K562 (cell line): ENCODE measurements at regions not wholly inside any gene's neighbourhood (a gene's known extent, or its start where the extent isn't known, plus 50 kb on each side); places are given as distances from the start of the nearest gene placed in this dataset.

Source experiments
- ATAC-seq: fragments of 200-7000 bp; cut with Tn5 transposase; 3 replicates; pipeline ENCODE4 v1.9.1; 2020; ENCODE audit warnings: moderate library complexity
- BruUV-seq: library from RNA; stranded (reverse); fragments of 400-500 nt; replicated peaks from 2 replicates; lab custom pipeline; 2021; lab: Mats Ljungman, UMichigan
- CTCF ChIA-PET: fragments of 300-600 bp; formaldehyde crosslinking; extraction: SDS; loops from one replicate; lab custom pipeline; 2021; ENCODE audit warnings: low intra/inter-chr PET ratio; lab: Yijun Ruan, JAX
- POLR2A ChIA-PET: fragments of 300-600, 350-650 bp; sonication (Branson Sonifier 250); formaldehyde crosslinking; extraction: SDS; loops from one replicate; lab custom pipeline; 2021; ENCODE audit warnings: antibody characterized with exemption, inconsistent platforms; lab: Yijun Ruan, JAX
- DNase-seq, 4 experiments: peaks; one replicate each; pipeline versions ENCODE4 v3.0.0 to v3.0.0-alpha.2; 2011 to 2018; ENCODE audit warnings: low spot score in 3 of 4, mixed read lengths in 3 of 4; ENCODE audit errors: extremely low read depth in 1 of 4
- FAIRE-seq: peaks from 2 replicates; lab custom pipeline; 2011; peaks lifted over from hg19 to GRCh38; lab: Jason Lieb, UNC
- H2AFZ ChIP-seq: 2 replicates; pipeline ENCODE4 v1.6.0; 2011; ENCODE audit warnings: low read depth, low read length, control low read depth, inconsistent platforms
- H3K27ac ChIP-seq: fragments of 200-600 bp; 3 replicates; pipeline ENCODE4 v1.8.0; 2011; ENCODE audit warnings: low read depth, mild to moderate bottlenecking, control low read depth, inconsistent platforms, low read length, moderate library complexity, mixed read lengths; ENCODE audit errors: extremely low read depth
- H3K27me3 ChIP-seq, 2 experiments: fragments of 300-600 bp in 1 of 2; 2 replicates in 1 of 2; 3 replicates in 1 of 2; pipeline versions ENCODE4 v1.6.0 to v1.8.0; 2011; ENCODE audit warnings: inconsistent platforms in 2 of 2, low read length in 2 of 2, mild to moderate bottlenecking in 1 of 2, mixed read lengths in 1 of 2, moderate library complexity in 1 of 2; ENCODE audit not compliant: control insufficient read depth in 2 of 2, insufficient read depth in 2 of 2
- H3K36me3 ChIP-seq: fragments of 300-600 bp; 3 replicates; pipeline ENCODE4 v1.8.0; 2011; ENCODE audit warnings: mild to moderate bottlenecking, low read length, inconsistent platforms; ENCODE audit not compliant: control insufficient read depth, insufficient read depth
- H3K4me1 ChIP-seq, 2 experiments: fragments of 200-600 bp in 1 of 2; replicated peaks in 1 of 2; 2 replicates in 1 of 2; 3 replicates in 1 of 2; pipeline versions ENCODE4 v1.5.1 to v1.8.0; 2011; ENCODE audit warnings: inconsistent platforms in 2 of 2, low read length in 2 of 2, mild to moderate bottlenecking in 1 of 2, mixed read lengths in 1 of 2, moderate library complexity in 1 of 2; ENCODE audit not compliant: control insufficient read depth in 2 of 2, insufficient read depth in 2 of 2
- H3K4me2 ChIP-seq: 2 replicates; pipeline ENCODE4 v1.6.1; 2011; ENCODE audit warnings: low read length, control low read depth, inconsistent platforms, mixed read lengths; ENCODE audit not compliant: insufficient read depth
- H3K4me3 ChIP-seq: fragments of 200-600 bp; sonication (generic), shearing (Covaris generic); 2 replicates; pipeline ENCODE4 v1.5.1; 2016; ENCODE audit warnings: control low read depth, inconsistent platforms
- H3K79me2 ChIP-seq: fragments of 200-600 bp; 3 replicates; pipeline ENCODE4 v1.8.0; 2011; ENCODE audit warnings: low read length, inconsistent platforms; ENCODE audit not compliant: control insufficient read depth, insufficient read depth
- H3K9ac ChIP-seq, 2 experiments: 2 replicates each; pipeline versions ENCODE4 v1.6.0 to v1.6.1; 2011; ENCODE audit warnings: low read depth in 2 of 2, low read length in 2 of 2, control low read depth in 1 of 2, inconsistent platforms in 1 of 2, mild to moderate bottlenecking in 1 of 2, mixed read lengths in 1 of 2; ENCODE audit not compliant: insufficient read depth in 1 of 2
- H3K9me1 ChIP-seq: one replicate; pipeline ENCODE4 v1.6.0; 2011; ENCODE audit warnings: inconsistent platforms, mild to moderate bottlenecking, low read length, moderate library complexity; ENCODE audit not compliant: control insufficient read depth, insufficient read depth
- H3K9me3 ChIP-seq: replicated peaks from 2 replicates; pipeline ENCODE4 v1.5.1; 2011; ENCODE audit warnings: low read depth, low read length, inconsistent platforms; ENCODE audit not compliant: control insufficient read depth, insufficient read depth
- H4K20me1 ChIP-seq: replicated peaks from 2 replicates; pipeline ENCODE4 v1.6.1; 2011; ENCODE audit warnings: low read length, inconsistent platforms, mixed read lengths; ENCODE audit not compliant: control insufficient read depth, insufficient read depth
- CAMTA2 ChIP-seq: fragments of 250-450 bp; sonication (Bioruptor Pico); conservative IDR thresholded peaks from 2 replicates; pipeline ENCODE4 v1.5.1; 2022
- CBX5 ChIP-seq: IDR thresholded peaks from 2 replicates; pipeline ENCODE4 v1.6.1; 2014; ENCODE audit warnings: low read depth, borderline replicate concordance
- EWSR1 ChIP-seq: fragments of 450-650 bp; IDR thresholded peaks from 2 replicates; pipeline ENCODE4 v1.6.1; 2018; ENCODE audit warnings: borderline replicate concordance, mild to moderate bottlenecking, low read depth, moderate library complexity; ENCODE audit not compliant: partially characterized antibody
- FOXA3 ChIP-seq, 2 experiments: fragments of 450-650 bp in 1 of 2; sonication (generic) in 1 of 2; formaldehyde crosslinking; IDR thresholded peaks in 1 of 2; conservative IDR thresholded peaks in 1 of 2; 2 replicates each; pipeline versions ENCODE4 v1.4.0 to v1.8.0; 2020 to 2022; ENCODE audit warnings: mild to moderate bottlenecking in 2 of 2, missing genetic modification reagents in 1 of 2
- HIVEP1 ChIP-seq: fragments of 250-450 bp; sonication (Bioruptor Pico); IDR thresholded peaks from 2 replicates; pipeline ENCODE4 v1.4.0; 2020; ENCODE audit warnings: mild to moderate bottlenecking
- MAFF ChIP-seq: IDR thresholded peaks from 2 replicates; pipeline ENCODE4 v1.6.1; 2012; ENCODE audit warnings: low read length, improper control_type of control experiment
- NCOA6 ChIP-seq: fragments of 450-650 bp; IDR thresholded peaks from 2 replicates; pipeline ENCODE4 v1.6.1; 2017; ENCODE audit warnings: mild to moderate bottlenecking
- NRF1 ChIP-seq, 2 experiments: fragments of 450-650 bp; IDR thresholded peaks in 1 of 2; conservative IDR thresholded peaks in 1 of 2; 2 replicates each; pipeline ENCODE4 v1.6.1; 2014; ENCODE audit warnings: mild to moderate bottlenecking in 2 of 2
- ZNF175 ChIP-seq: fragments of 200-800 bp; sonication (Bioruptor generic); IDR thresholded peaks from 2 replicates; pipeline ENCODE4 v1.6.1; 2016; ENCODE audit warnings: low read depth, mild to moderate bottlenecking, missing genetic modification characterization, missing compliant biosample characterization
- ZNF197 ChIP-seq: fragments of 200-800 bp; sonication (Bioruptor generic); IDR thresholded peaks from 2 replicates; pipeline ENCODE4 v1.6.1; 2016; ENCODE audit warnings: low read depth, missing genetic modification characterization, missing compliant biosample characterization
- ZNF217 ChIP-seq: sonication (generic); formaldehyde crosslinking; IDR thresholded peaks from 2 replicates; pipeline ENCODE4 v1.8.0; 2022; ENCODE audit warnings: mild to moderate bottlenecking, missing genetic modification reagents
- WGBS: fragments of 100-300 bp; shearing (Covaris generic); methylation state at CpG from one replicate; pipeline ENCODE4 v1.1.6; 2016; ENCODE audit warnings: low coverage, mixed read lengths; ENCODE audit not compliant: insufficient coverage; ENCODE audit errors: missing lambda C conversion rate; 5-methylcytosine and 5-hydroxymethylcytosine counted together
- in situ Hi-C: fragments of 300-500 bp; cut with MboI; formaldehyde crosslinking; loops from 4 replicates; pipeline ENCODE4 v1.15.0; 2018; ENCODE audit warnings: inconsistent platforms, mixed read lengths
- intact Hi-C: fragments of 100-400 bp; cut with micrococcal nuclease; formaldehyde crosslinking; loops from 2 replicates; pipeline ENCODE4 v1.14.2; 2022

- H3K9me1 ChIP-seq, result no peaks in the 10 kb centered on the region
- no peak overlapping the region for H3K27ac ChIP-seq
- DNase-seq (no peak), ATAC-seq (no peak), FAIRE-seq (no peak)
- H4K20me1 ChIP-seq, result no peaks in the 10 kb centered on the region
- in situ Hi-C loops (no loop called here), intact Hi-C loops (no loop called here)
- H3K79me2 ChIP-seq, result no peaks in the 10 kb centered on the region
- no peaks in the 10 kb centered on the region for H3K9me3 ChIP-seq
- no peak overlapping the region for H3K4me2 ChIP-seq
- WGBS, result 2% methylated on average over 2 of the region's 2 CpGs
- no peak overlapping the region for H3K9ac ChIP-seq
- no peak overlapping the region for H2AFZ ChIP-seq
- no peaks in the 10 kb centered on the region for H3K36me3 ChIP-seq
- no peaks in the 10 kb centered on the region for H3K27me3 ChIP-seq
- ChIA-PET CTCF (no interaction called here), POLR2A (no interaction called here)
- no peaks in the 10 kb centered on the region for H3K4me1 ChIP-seq
- no peak overlapping the region for H3K4me3 ChIP-seq
- no TSS peak for BruUV-seq
- TF ChIP-seq MAFF, result no peak
- no peak for TF ChIP-seq CAMTA2 (CRISPR knock-in tag)
- TF ChIP-seq EWSR1, result no peak
- no peak for TF ChIP-seq NCOA6
- TF ChIP-seq ZNF197 (CRISPR knock-in tag), result no peak
- no peak for TF ChIP-seq CBX5
- no peak for TF ChIP-seq FOXA3 (CRISPR knock-in tag; conservative IDR thresholded peaks at IDR 0.05 in 1 of 2, IDR thresholded peaks at IDR 0.05 in 1 of 2)
- TF ChIP-seq NRF1 (conservative IDR thresholded peaks at IDR 0.05 in 1 of 2, IDR thresholded peaks at IDR 0.05 in 1 of 2), result no peak
- no peak for TF ChIP-seq ZNF217
- TF ChIP-seq HIVEP1, result no peak
- no peak for TF ChIP-seq ZNF175
Measured at GRCh38 chr6:113779656-113780055, 77.5 kb upstream of the MARCKS start.
